Right renal pelvis (tissue), 4 donors: ENCODE measurements at regions not wholly inside any gene's neighbourhood (a gene's known extent, or its start where the extent isn't known, plus 50 kb on each side); places are given as distances from the start of the nearest gene placed in this dataset.

ENCODE experiments used
- DNase-seq, 4 donors: peaks; one replicate each; pipeline ENCODE4 v3.0.0-alpha.2; 2013; ENCODE audit warnings: low read depth in 4 of 4, low spot score in 3 of 4, missing footprints in 1 of 4

GRCh38 chr17:79167486-79167885 is 92.9 kb downstream of the ENGASE start:
- DNase-seq, result no peak

GRCh38 chr17:79165756-79166473 is 91.3 kb downstream of the ENGASE start:
- no peak for DNase-seq

GRCh38 chr17:79164913-79165695 is 90.5 kb downstream of the ENGASE start:
- no peak for DNase-seq

GRCh38 chr17:79164408-79164807 is 89.8 kb downstream of the ENGASE start:
- DNase-seq, result no peak

- DNase-seq, result no peak
Measured at GRCh38 chr17:79163071-79163470, 88.4 kb downstream of the ENGASE start.

- DNase-seq, result peak in 1 of 4 donors; percentile 31
Measured at GRCh38 chr17:79162012-79162963, 87.7 kb downstream of the ENGASE start.

GRCh38 chr17:79160980-79161636 is 86.5 kb downstream of the ENGASE start:
- DNase-seq, result no peak

GRCh38 chr17:79159926-79160325 is 85.3 kb downstream of the ENGASE start:
- no peak for DNase-seq

- DNase-seq, result no peak
Measured at GRCh38 chr17:79159471-79159870, 84.8 kb downstream of the ENGASE start.

GRCh38 chr17:79156463-79157095 is 82.0 kb downstream of the ENGASE start:
- DNase-seq, result no peak

- no peak for DNase-seq
Measured at GRCh38 chr17:79155701-79156100, 81.1 kb downstream of the ENGASE start.

- no peak for DNase-seq
Measured at GRCh38 chr17:79154951-79155585, 80.4 kb downstream of the ENGASE start.

- DNase-seq, result no peak
Measured at GRCh38 chr17:79154446-79154845, 79.8 kb downstream of the ENGASE start.

- no peak for DNase-seq
Measured at GRCh38 chr17:79153367-79154130, 78.9 kb downstream of the ENGASE start.

GRCh38 chr17:79152636-79153035 is 78.0 kb downstream of the ENGASE start:
- DNase-seq, result no peak

- DNase-seq, result peak in 1 of 4 donors; percentile 34
Measured at GRCh38 chr17:79152110-79152509, 77.5 kb downstream of the ENGASE start.

GRCh38 chr17:79150799-79151198 is 76.2 kb downstream of the ENGASE start:
- no peak for DNase-seq

GRCh38 chr17:79150035-79150733 is 75.6 kb downstream of the ENGASE start:
- no peak for DNase-seq
